KMS-11 (cell line): ENCODE measurements at regions not wholly inside any gene's neighbourhood (a gene's known extent, or its start where the extent isn't known, plus 50 kb on each side); places are given as distances from the start of the nearest gene placed in this dataset.

ENCODE experiments used
- H2AFZ ChIP-seq: fragments of 200-600 bp; sonication (generic); 2 replicates; pipeline ENCODE4 v1.6.1; 2016; ENCODE audit warnings: antibody characterized with exemption, mixed run types, low read depth
- H3K27ac ChIP-seq: fragments of 200-600 bp; sonication (generic); 2 replicates; pipeline ENCODE4 v1.6.1; 2016; ENCODE audit warnings: mild to moderate bottlenecking, mixed run types
- H3K27me3 ChIP-seq: fragments of 200-600 bp; sonication (generic); 2 replicates; pipeline ENCODE4 v1.6.1; 2017; ENCODE audit warnings: mild to moderate bottlenecking, low read depth, mixed run types, moderate library complexity; ENCODE audit not compliant: insufficient read depth
- H3K36me3 ChIP-seq: fragments of 200-600 bp; sonication (generic); 2 replicates; pipeline ENCODE4 v1.6.1; 2017; ENCODE audit warnings: mild to moderate bottlenecking, mixed run types; ENCODE audit not compliant: insufficient read depth
- H3K4me1 ChIP-seq: fragments of 200-600 bp; sonication (generic); 2 replicates; pipeline ENCODE4 v1.6.1; 2016; ENCODE audit warnings: mild to moderate bottlenecking, low read depth, mixed run types; ENCODE audit not compliant: poor library complexity, severe bottlenecking
- H3K4me2 ChIP-seq: fragments of 200-600 bp; sonication (generic); 2 replicates; pipeline ENCODE4 v1.7.0; 2016; ENCODE audit warnings: mild to moderate bottlenecking, mixed run types
- H3K4me3 ChIP-seq: fragments of 200-600 bp; sonication (generic); IDR thresholded peaks from 2 replicates; pipeline ENCODE4 v1.6.1; 2017; ENCODE audit warnings: low read depth, low read length, mixed read lengths; ENCODE audit not compliant: insufficient read depth
- H3K79me2 ChIP-seq: fragments of 200-600 bp; sonication (generic); 2 replicates; pipeline ENCODE4 v1.6.1; 2016; ENCODE audit warnings: low read depth, mixed run types; ENCODE audit not compliant: insufficient read depth
- H3K9ac ChIP-seq: fragments of 200-600 bp; sonication (generic); 2 replicates; pipeline ENCODE4 v1.6.1; 2016; ENCODE audit warnings: mild to moderate bottlenecking, mixed run types
- H4K20me1 ChIP-seq: fragments of 200-600 bp; sonication (generic); 2 replicates; pipeline ENCODE4 v1.6.1; 2016; ENCODE audit warnings: mild to moderate bottlenecking, mixed run types; ENCODE audit not compliant: insufficient read depth
- CTCF ChIP-seq: fragments of 200-600 bp; sonication (generic); conservative IDR thresholded peaks from 2 replicates; pipeline ENCODE4 v1.6.1; 2017; ENCODE audit warnings: low read depth, mild to moderate bottlenecking, antibody characterized with exemption, low read length, moderate library complexity, mixed read lengths

GRCh38 chr9:80500300-80500699 lies 928.5 kb downstream of the TLE4 start:
- Histone ChIP-seq H2AFZ (no peak overlapping the region), H3K79me2 (no peaks in the 10 kb centered on the region), H3K36me3 (no peaks in the 10 kb centered on the region), H4K20me1 (no peaks in the 10 kb centered on the region), H3K4me2 (no peak overlapping the region), H3K27ac (no peak overlapping the region), H3K27me3 (no peaks in the 10 kb centered on the region), H3K4me1 (no peaks in the 10 kb centered on the region), H3K9ac (no peak overlapping the region), H3K4me3 (no peak overlapping the region)
- no peak for TF ChIP-seq CTCF

- H3K4me3 ChIP-seq: no peak overlapping the region
- TF ChIP-seq CTCF: no peak
- H4K20me1 ChIP-seq: no peaks in the 10 kb centered on the region
- no peaks in the 10 kb centered on the region for H3K36me3 ChIP-seq
- no peak overlapping the region for H3K4me2 ChIP-seq
- no peak overlapping the region for H3K9ac ChIP-seq
- no peaks in the 10 kb centered on the region for H3K27me3 ChIP-seq
- no peak overlapping the region for H2AFZ ChIP-seq
- H3K79me2 ChIP-seq: no peaks in the 10 kb centered on the region
- H3K27ac ChIP-seq: no peak overlapping the region
- no peaks in the 10 kb centered on the region for H3K4me1 ChIP-seq
These were observed 926.3 kb downstream of the TLE4 start for GRCh38 chr9:80498001-80498555.

GRCh38 chr9:80496901-80497556 lies 925.3 kb downstream of the TLE4 start:
- H3K36me3 ChIP-seq: no peaks in the 10 kb centered on the region
- H3K27me3 ChIP-seq: no peaks in the 10 kb centered on the region
- no peak overlapping the region for H3K9ac ChIP-seq
- no peak overlapping the region for H3K4me2 ChIP-seq
- H3K4me3 ChIP-seq: no peak overlapping the region
- H3K27ac ChIP-seq: no peak overlapping the region
- no peaks in the 10 kb centered on the region for H3K79me2 ChIP-seq
- no peak for TF ChIP-seq CTCF
- no peaks in the 10 kb centered on the region for H4K20me1 ChIP-seq
- H3K4me1 ChIP-seq: no peaks in the 10 kb centered on the region
- H2AFZ ChIP-seq: no peak overlapping the region

GRCh38 chr9:80493258-80493657 lies 921.5 kb downstream of the TLE4 start:
- Histone ChIP-seq H3K27ac (no peak overlapping the region), H3K9ac (no peak overlapping the region), H3K79me2 (no peaks in the 10 kb centered on the region), H4K20me1 (no peaks in the 10 kb centered on the region), H3K4me2 (no peak overlapping the region), H3K4me3 (no peak overlapping the region), H2AFZ (no peak overlapping the region), H3K36me3 (no peaks in the 10 kb centered on the region), H3K4me1 (no peaks in the 10 kb centered on the region), H3K27me3 (no peaks in the 10 kb centered on the region)
- no peak for TF ChIP-seq CTCF
